NCI-H187 (cell line): ENCODE measurements at regions not wholly inside any gene's neighbourhood (a gene's known extent, or its start where the extent isn't known, plus 50 kb on each side); places are given as distances from the start of the nearest gene placed in this dataset.

Experiments
- DNase-seq, 2 experiments: peaks; one replicate each; lab custom pipeline; 2025; lab: John Stamatoyannopoulos, UW

GRCh38 chr2:2540406-2540805 is 209.3 kb upstream of the MYT1L start:
- DNase-seq, result no peak

DNA sequence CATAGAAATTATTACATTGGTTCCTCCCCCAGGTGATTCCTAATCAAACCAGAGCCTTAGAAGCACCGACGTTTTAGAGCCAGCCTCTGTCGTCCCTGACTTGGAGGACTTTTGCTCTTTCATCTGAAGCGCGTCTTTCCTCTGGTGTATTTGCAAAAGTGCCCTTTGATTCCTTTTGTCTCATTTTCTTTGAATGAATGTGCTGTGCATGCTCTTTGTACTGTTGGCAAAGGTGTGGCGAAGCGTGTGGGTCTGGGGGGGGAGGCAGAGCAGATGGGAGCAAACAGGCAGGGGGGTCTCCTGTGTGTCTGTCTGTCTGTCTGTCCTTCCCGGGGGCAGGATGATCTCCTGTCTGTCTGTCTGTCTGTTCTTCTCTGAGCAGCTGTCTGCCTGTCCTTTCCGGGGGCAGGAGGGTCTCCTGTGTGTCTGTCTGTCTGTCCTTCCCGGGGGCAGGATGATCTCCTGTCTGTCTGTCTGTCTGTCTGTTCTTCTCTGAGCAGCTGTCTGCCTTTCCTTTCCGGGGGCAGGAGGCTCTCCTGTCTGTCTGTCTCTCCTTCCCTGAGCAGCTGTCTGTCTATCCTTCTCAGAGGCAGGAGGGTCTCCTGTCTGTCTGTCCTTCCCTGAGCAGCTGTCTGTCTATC is 205.5 kb upstream of the MYT1L start:
- DNase-seq, result no peak

DNA sequence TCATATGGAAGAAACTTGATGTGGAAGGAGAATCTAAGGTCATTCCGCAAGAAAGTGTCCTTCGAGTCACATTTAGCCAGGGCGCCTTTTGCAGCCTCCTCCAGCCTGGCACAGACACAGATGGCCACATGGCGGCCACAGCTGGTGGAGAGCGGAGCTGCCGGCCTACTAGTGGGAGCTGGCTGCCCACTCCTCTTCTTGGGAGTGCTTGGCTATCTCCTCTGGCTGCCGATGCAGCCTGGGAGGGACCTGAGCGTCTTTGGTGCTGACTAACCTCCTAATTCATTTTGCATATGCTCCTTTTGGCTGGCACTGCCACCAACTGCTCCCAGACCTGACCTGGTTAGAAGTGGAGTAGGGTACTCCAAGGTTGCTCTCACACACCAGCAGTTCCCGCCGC is 199.3 kb upstream of the MYT1L start:
- no peak for DNase-seq

GRCh38 chr2:2528846-2529245 is 197.8 kb upstream of the MYT1L start:
- no peak for DNase-seq

- no peak for DNase-seq
Observed at GRCh38 chr2:2527148-2527547, 196.1 kb upstream of the MYT1L start.

DNA sequence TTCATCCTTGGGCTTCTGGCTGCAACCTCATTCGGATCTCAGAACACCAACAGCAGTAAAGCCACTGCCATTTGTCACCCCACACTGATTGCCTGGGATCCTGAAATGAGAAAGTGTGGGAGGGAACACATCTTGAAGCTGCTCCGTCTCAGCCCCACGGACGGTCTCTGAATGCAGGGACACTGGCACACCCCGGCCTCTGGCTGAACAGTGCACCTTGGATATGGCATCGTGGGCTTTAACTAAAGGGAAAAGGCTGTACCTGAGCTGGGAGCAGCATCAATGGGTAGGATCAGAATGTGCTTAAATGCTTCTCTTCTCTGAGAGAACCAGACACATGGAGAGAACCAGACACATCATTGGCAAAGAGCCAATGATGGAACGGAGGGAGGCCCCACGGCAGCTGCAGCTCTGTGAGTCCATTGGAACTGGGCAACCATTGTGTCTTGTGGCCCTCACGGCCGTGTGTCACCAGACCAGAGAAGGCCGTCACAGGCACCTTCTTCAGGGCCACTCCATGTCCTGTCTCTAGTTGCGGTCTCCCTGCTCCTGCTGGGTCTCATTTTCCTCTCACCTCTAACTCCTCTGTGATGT is 193.4 kb upstream of the MYT1L start:
- DNase-seq, result no peak

DNA sequence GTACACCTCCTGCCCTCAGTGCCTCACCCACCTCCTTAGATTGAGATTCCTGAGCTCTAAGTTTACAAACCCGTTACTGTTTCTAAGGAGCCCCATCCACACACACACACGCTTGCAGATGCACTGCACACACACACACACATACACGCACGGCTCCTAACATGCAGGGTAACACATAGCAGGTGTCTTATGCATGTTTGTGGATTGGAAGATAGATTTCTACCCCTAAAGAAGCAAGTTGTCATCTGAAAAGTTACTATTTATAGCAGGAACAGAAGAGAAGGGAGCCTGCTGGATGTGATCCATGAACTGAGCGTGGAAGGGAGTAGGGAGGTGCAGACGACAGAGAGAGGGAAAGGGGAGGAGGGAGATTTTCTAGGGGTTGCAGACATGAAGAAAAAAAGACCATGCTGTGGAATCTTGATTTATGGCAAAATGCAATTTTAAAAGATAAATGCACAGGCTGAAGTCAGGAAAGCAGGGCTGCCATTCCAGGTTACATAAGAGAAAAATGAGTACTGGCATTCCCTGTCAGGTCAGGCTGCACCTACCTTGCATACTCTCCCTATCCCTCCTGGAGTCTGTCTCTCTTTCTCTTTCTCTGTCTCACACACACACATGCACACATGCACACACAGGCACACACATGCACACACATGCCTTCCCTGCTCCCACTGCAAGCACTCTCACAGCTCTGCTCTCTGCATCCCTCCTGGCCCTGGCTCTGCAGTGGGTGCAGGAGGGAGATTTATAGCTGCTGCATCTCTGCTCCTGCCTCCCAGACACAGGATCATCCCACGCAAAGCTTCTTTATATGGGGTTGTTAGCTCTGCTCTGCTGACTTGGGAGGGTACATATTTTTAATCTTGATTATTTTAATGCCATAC is 192.6 kb upstream of the MYT1L start:
- no peak for DNase-seq

DNA sequence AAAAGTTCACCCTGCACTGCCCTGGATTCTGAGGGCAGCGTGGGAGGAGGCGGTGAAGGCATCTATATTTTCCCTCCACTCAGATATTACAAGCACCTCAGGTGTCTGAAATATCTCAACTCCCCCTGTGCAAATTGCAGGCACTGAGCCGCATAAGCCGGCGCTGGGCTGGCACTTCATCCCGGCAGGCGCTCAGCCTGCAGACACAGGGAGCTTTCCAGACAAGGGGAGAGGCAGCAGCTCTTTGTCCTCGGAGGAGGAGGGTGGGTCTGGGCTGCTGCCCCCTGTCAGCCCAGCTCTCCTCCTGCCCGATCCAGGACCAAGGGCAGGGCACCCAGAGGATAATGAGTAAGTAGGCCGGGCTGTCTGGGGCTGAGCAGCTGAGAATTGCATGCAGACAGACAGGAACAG is 189.3 kb upstream of the MYT1L start:
- no peak for DNase-seq

GRCh38 chr2:2519381-2519780 is 188.3 kb upstream of the MYT1L start:
- DNase-seq, result no peak

GRCh38 chr2:2517399-2517798 is 186.3 kb upstream of the MYT1L start:
- no peak for DNase-seq

GRCh38 chr2:2516386-2516785 is 185.3 kb upstream of the MYT1L start:
- no peak for DNase-seq

GRCh38 chr2:2512931-2513330 is 181.9 kb upstream of the MYT1L start:
- DNase-seq, result no peak

DNA sequence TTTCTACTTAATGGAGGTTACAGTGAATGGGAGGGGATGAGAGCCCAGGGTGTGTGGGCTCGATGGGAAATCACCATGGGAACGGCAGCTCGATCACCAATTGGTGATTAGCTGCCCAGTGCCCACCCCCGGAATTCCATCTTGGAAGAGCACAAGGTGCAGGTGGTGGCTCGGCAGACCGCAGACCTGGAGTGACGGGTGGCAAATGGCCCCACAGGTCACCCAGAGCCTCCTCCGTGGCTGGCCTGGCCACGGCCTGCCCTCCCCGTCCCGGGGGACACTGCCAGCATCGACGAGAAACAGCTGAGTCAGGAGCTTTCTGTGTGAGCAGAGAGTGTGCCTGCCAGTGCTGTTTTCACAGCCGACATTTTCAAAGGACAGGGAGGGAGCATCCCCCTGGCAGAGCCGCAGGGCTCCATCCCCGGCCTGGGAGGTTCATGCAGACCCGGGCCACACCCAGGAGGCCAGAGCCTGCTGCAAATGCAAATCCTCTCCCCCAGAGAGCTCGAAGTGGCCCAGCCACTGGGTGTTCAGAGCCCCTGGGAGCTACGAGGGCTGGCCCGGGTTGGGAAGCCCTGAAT is 176.4 kb upstream of the MYT1L start:
- DNase-seq, result no peak

GRCh38 chr2:2506536-2506935 is 175.5 kb upstream of the MYT1L start:
- DNase-seq, result no peak

GRCh38 chr2:2505604-2506003 is 174.5 kb upstream of the MYT1L start:
- DNase-seq, result no peak

GRCh38 chr2:2503864-2504418 is 172.9 kb upstream of the MYT1L start:
- DNase-seq, result no peak

- DNase-seq, result no peak
Observed at GRCh38 chr2:2502201-2502549, 171.1 kb upstream of the MYT1L start.

DNA sequence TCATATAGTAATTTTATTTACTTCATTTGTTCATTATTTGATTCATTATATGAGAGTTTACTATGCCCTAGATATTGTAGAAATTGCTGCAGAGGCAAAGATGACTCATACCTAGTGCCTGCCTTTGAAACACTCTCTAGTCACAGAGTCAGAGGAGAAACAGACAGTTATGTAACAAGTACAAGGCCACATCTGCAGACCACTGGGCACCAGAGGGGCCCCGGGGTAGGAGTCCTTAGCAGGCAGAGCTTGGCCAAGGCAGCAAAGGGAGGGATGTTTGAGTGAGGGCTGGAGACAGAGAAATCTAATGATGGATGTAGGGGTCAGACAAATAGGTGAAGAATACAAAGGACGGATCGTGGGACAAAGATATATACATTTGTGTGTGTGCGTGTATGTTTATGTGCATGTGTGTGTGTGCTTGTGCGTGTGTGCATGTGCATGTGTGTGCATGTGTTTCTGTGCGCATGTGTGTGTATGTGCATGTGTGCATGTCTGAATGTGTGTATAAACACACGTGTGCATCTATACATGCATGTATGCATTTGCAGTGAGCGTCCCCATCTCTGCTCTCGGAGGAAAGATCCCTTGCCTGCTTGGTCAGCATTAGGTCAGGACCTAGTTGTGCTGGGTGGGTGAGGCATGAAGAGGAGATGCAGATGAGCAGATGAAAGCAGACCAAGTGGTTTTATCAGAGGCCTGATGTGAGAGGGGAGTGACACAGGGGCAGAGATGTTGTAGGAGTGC is 170.6 kb upstream of the MYT1L start:
- DNase-seq, result no peak

- DNase-seq, result no peak
Observed at GRCh38 chr2:2495606-2496005, 164.5 kb upstream of the MYT1L start.

DNA sequence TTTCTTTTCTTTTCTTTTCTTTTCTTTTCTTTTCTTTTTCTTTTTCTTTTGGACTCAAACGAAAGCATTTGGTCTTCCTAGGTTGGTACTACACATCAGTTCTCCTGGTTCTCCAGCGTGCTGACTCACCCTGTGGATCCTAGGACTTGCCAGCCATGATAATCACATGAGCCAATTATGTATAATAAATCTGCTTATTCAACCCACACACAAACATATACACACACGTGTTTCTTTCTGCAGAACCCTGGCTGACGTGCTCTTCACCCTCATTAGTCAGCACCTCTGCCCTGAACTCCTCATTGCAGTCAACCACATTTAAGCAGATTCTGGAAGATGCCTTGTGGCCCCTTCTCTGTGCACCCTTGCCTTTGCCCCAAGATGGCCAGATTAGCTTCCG is 162.4 kb upstream of the MYT1L start:
- no peak for DNase-seq

- DNase-seq, result no peak
Observed at GRCh38 chr2:2492800-2493199, 161.7 kb upstream of the MYT1L start.

GRCh38 chr2:2491964-2492363 is 160.9 kb upstream of the MYT1L start:
- no peak for DNase-seq
